HG03520 (cell line): ENCODE measurements at regions not wholly inside any gene's neighbourhood (a gene's known extent, or its start where the extent isn't known, plus 50 kb on each side); places are given as distances from the start of the nearest gene placed in this dataset.
"Not testable (repeated sequence)": the region's sequence is repeated elsewhere in the genome, so short reads cannot be mapped to it uniquely, and the experiment has no call there.

Experiments
- ATAC-seq: cut with Tn5 transposase; IDR thresholded peaks from one replicate; pipeline ENCODE4 v1.9.1; 2021; ENCODE audit warnings: mild to moderate bottlenecking, moderate library complexity; ENCODE audit not compliant: unreplicated experiment

- no peak for ATAC-seq
These were observed 582.7 kb downstream of the DTWD2 start for GRCh38 chr5:118405650-118406061.

- no peak for ATAC-seq
These were observed 591.1 kb downstream of the DTWD2 start for GRCh38 chr5:118397236-118397635.

GRCh38 chr5:118392491-118392890, 595.9 kb downstream of the DTWD2 start:
- no peak for ATAC-seq

GRCh38 chr5:118382931-118383330, 605.4 kb downstream of the DTWD2 start:
- not testable (repeated sequence) for ATAC-seq

GRCh38 chr5:118379470-118379869, 608.9 kb downstream of the DTWD2 start:
- ATAC-seq, result no peak

DNA sequence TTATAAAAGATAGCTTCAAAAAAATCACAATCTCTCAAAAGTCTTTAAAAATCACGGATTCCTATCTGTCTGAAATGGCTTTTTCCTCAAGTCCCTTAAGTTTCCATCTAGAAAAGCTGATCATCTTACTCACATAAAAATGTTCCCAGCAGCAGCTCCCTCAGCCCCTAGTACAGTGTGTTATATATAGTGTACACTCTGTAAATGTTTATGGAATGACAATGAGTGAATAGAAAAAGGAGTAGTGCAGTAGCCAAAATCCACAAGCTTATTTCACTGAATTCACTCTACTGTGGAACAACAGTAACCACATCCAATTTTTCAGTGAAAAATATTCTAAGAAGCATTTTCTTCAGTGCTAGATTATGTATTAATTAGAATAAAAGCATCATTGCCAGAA, 609.4 kb downstream of the DTWD2 start:
- ATAC-seq, result no peak

DNA sequence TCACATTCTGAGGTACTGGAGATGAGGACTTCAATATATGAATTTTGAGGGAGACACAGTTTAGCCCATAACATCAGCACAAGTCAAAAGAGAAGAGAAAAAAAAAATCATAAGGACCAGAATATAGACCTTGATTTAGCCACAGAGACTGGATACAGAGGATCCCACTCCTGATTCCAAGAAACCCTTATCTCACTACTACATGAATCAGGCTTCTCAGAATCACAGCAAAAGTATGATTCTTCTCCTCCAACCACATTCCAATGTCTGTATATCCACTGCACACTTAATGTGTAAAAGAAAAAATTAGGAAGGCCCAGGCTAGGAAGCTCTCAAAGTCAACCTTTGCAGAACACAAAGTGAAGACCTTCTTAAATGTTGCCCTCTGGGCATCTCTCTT, 610.9 kb downstream of the DTWD2 start:
- ATAC-seq, result no peak

- ATAC-seq, result no peak
These were observed 616.1 kb downstream of the DTWD2 start for GRCh38 chr5:118371973-118372831.

- ATAC-seq, result no peak
These were observed 621.9 kb downstream of the DTWD2 start for GRCh38 chr5:118366429-118366828.

DNA sequence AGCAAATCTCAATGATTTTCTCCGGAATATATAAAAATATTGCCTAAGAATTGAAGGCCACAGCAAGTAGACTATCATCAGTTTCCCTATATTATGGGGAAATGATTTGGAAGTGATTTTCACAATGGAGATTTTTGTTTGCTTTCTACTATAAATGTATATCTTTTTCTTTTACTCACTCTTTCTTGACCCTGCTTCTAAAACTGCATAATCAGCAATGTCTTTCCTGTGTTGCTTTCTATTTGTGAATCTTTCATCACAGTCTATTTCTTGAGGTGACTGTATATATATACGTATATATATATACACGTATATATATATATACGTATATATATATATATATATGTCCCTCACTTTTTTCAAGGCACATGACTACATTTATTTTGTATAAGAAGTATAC, 622.6 kb downstream of the DTWD2 start:
- ATAC-seq, result no peak

DNA sequence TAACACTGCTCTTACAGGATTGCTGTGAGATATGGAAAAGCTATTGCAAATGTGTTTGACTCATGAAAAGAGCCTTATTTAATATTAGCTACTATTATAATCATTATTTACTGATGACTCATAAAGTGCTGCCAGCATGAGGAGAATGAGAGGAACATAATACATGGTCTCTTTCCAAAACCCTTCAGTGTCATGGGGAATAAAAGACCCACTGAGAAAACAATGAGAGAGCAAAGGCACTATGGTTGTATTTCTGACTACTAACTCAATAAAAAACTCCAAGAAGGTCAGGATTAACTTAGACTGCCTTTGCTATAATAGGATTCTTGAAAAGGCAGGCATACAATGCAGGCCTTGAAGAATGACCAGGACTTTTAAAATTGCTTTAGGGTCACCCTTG, 633.5 kb downstream of the DTWD2 start:
- ATAC-seq, result no peak

DNA sequence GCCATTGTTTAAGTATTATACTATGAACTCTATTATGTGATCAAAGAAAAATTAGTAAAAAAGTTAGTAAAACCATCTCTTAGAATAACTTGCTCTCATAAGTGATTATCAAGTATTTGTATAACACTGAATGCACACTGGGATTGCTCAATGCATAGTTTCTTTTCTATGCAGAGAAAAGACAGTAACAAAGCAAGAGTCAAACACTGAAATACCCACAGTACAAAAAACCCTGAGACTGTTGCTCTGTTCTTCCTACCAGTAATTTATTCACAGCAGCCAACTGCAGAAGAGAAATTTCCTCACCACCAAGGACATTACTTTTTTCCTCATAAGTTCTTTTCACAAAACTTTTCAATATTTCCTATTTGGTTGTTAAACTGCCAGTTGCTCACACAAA, 634.4 kb downstream of the DTWD2 start:
- no peak for ATAC-seq

- ATAC-seq, result no peak
These were observed 651.9 kb downstream of the DTWD2 start for GRCh38 chr5:118336468-118336867.

GRCh38 chr5:118327389-118327788, 661.0 kb downstream of the DTWD2 start:
- ATAC-seq, result no peak

DNA sequence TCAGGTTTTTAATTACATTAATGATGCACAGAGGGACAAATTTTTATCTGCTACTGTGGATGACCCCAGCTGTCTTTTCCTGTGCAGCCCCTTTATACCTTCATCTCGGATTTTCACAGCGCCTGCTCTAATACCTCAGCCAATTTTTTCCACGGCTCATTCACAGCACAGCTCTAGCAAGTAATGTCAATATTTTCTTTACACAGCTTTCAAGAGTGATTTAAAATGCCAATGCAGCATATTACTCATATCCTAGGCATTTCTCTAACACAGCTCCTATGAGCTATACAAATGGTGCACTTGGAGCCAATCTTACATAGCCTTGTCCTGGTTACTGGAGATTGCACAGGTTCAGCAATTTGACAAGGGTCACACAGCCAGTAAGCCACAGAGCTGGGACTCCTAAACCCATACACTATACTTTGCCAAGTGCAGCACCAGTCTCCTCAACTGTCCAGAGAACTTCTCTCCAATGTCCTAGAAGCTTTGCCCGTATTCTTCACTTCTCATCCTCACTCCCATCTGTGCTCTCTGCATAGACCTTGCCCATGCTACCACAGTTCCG, 661.8 kb downstream of the DTWD2 start:
- no peak for ATAC-seq

DNA sequence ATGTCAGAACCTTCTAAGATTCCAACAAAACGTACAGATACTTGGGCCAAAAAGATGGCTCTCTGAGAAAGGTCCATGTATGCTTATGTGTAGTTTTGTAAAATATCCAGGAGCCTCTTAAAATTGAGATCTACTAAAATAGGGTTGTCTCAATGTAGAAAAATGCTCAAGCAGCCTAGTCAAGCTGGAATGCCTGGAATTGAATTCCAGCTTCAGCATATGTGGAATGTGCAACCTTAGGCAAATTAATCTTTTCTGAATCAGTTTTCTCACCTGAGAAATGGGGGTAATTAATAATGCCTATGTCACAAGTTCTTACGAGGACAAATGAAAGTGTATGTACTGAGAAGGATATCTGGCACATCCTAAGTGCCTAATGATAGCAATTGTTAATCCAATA, 662.4 kb downstream of the DTWD2 start:
- ATAC-seq, result no peak

DNA sequence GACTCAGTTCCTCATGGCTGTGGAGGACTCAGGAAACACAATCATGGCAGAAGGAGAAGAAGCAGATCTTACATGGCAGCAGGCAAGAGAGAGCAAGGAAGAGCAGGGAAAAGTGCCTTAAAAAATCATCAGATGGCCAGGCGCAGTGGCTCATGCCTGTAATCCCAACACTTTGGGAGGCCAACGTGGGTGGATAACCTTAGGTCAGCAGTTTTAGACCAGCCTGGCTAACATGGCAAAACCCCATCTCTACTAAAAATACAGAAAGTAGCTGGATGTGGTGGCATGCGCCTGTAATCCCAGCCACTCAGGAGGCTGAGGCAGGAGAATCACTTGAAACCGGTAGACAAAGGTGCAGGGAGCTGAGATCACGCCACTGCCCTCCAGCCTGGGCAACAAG, 664.6 kb downstream of the DTWD2 start:
- ATAC-seq, result not testable (repeated sequence)

GRCh38 chr5:118321081-118321480, 667.3 kb downstream of the DTWD2 start:
- ATAC-seq, result no peak

GRCh38 chr5:118320121-118320520, 668.2 kb downstream of the DTWD2 start:
- no peak for ATAC-seq

- ATAC-seq, result no peak
These were observed 673.4 kb downstream of the DTWD2 start for GRCh38 chr5:118314931-118315330.

- ATAC-seq, result no peak
These were observed 677.1 kb downstream of the DTWD2 start for GRCh38 chr5:118311103-118311819.

DNA sequence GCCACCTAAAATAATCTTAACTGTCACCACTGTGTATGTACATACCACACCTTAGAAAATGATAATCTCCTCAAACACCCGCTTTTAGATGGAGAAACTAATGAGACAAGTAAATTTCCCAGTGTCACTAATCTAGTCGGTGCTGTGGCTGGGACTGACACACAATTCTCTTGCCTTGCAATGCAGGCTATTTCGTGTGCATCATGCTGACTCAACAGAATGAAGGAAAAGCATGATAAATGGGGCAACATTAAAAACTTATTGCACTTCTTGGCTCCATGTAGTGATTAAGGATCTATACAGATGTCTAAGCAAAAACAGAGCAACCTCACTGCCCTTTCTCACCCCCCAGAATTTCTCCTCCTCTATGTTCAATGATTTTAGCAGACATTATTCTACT, 677.9 kb downstream of the DTWD2 start:
- no peak for ATAC-seq
